Loucy (cell line): ENCODE measurements at regions not wholly inside any gene's neighbourhood (a gene's known extent, or its start where the extent isn't known, plus 50 kb on each side); places are given as distances from the start of the nearest gene placed in this dataset.

ENCODE experiments used
- H2AFZ ChIP-seq: fragments of 200-600 bp; sonication (generic); 2 replicates; pipeline ENCODE4 v1.6.0; 2016; ENCODE audit warnings: antibody characterized with exemption, mild to moderate bottlenecking, low read length, moderate library complexity
- H3F3A ChIP-seq: fragments of 200-600 bp; 2 replicates; pipeline ENCODE4 v1.6.0; 2016; ENCODE audit warnings: antibody characterized with exemption, low read depth, mild to moderate bottlenecking
- H3K27me3 ChIP-seq: fragments of 200-600 bp; sonication (generic); 2 replicates; pipeline ENCODE4 v1.6.1; 2014; ENCODE audit warnings: low read length, mild to moderate bottlenecking; ENCODE audit not compliant: insufficient read depth, poor library complexity, severe bottlenecking
- H3K36me3 ChIP-seq: fragments of 200-600 bp; sonication (generic); 2 replicates; pipeline ENCODE4 v1.6.1; 2016; ENCODE audit warnings: low read length; ENCODE audit not compliant: insufficient read depth
- H3K4me1 ChIP-seq: fragments of 200-600 bp; sonication (generic); 2 replicates; pipeline ENCODE4 v1.5.1; 2014; ENCODE audit warnings: low read length, mild to moderate bottlenecking; ENCODE audit not compliant: insufficient read depth, poor library complexity, severe bottlenecking
- H3K4me2 ChIP-seq: fragments of 200-600 bp; sonication (generic); 2 replicates; pipeline ENCODE4 v1.6.0; 2014; ENCODE audit warnings: antibody characterized with exemption, low read length, low read depth, mild to moderate bottlenecking; ENCODE audit not compliant: poor library complexity, severe bottlenecking
- H3K4me3 ChIP-seq: fragments of 200-600 bp; sonication (generic); 2 replicates; pipeline ENCODE4 v1.5.1; 2014; ENCODE audit warnings: low read length, mild to moderate bottlenecking, mixed read lengths; ENCODE audit not compliant: poor library complexity, severe bottlenecking
- H3K79me2 ChIP-seq: fragments of 200-600 bp; sonication (generic); 2 replicates; pipeline ENCODE4 v1.6.1; 2014; ENCODE audit warnings: low read length; ENCODE audit not compliant: insufficient read depth
- H3K9ac ChIP-seq: fragments of 200-600 bp; sonication (generic); 2 replicates; pipeline ENCODE4 v1.6.0; 2014; ENCODE audit warnings: mild to moderate bottlenecking, low read depth, low read length, moderate library complexity; ENCODE audit not compliant: poor library complexity, severe bottlenecking
- H3K9me2 ChIP-seq: fragments of 200-600 bp; sonication (generic); replicated peaks from 2 replicates; pipeline ENCODE4 v1.6.1; 2016; ENCODE audit warnings: low read depth, low read length, mixed read lengths
- H3K9me3 ChIP-seq: fragments of 200-600 bp; sonication (generic); 2 replicates; pipeline ENCODE4 v1.6.1; 2014; ENCODE audit warnings: mild to moderate bottlenecking, antibody characterized with exemption, low read length, low read depth; ENCODE audit not compliant: insufficient read depth
- H4K20me1 ChIP-seq: fragments of 200-600 bp; sonication (generic); 2 replicates; pipeline ENCODE4 v1.6.0; 2014; ENCODE audit warnings: antibody characterized with exemption, low read length, mild to moderate bottlenecking; ENCODE audit not compliant: insufficient read depth, poor library complexity, severe bottlenecking
- EZH2phosphoT487 ChIP-seq: fragments of 200-600 bp; IDR thresholded peaks from 2 replicates; pipeline ENCODE4 v1.6.1; 2018; ENCODE audit warnings: antibody characterized with exemption, mild to moderate bottlenecking, moderate library complexity, borderline replicate concordance
- TF ChIP-seq, protein P1 (sequence below): fragments of 200-600 bp; sonication (generic); conservative IDR thresholded peaks from 2 replicates; pipeline ENCODE4 v1.5.1; 2014; ENCODE audit warnings: mild to moderate bottlenecking, antibody characterized with exemption, low read length

DNA sequence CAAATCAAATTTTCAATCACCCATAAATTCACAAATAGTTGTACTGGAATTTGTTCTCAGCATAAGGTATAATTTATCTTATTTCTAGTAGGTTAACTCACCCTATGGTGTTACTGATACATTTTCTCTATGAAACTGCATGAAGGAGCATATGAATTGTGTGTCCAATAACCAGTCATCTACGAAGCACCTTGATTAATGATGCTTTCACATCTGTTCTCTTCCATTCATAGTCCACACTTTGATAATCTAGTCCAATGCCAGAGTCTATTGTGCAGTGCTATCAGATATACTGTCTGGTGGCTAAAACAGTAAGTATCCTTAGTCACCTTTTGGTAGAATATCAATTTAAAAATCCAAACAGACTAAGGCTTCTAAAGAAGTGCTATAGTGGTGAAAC lies 876.0 kb downstream of the RPS29 start:
- Histone ChIP-seq H3K9me3 (no peaks in the 10 kb centered on the region), H3K9me2 (no peaks in the 10 kb centered on the region), H2AFZ (no peak overlapping the region), H3F3A (no peaks in the 10 kb centered on the region), H3K79me2 (no peaks in the 10 kb centered on the region), H3K27me3 (no peaks in the 10 kb centered on the region), H3K4me3 (no peak overlapping the region), H3K4me2 (no peak overlapping the region), H3K4me1 (no peaks in the 10 kb centered on the region), H4K20me1 (no peaks in the 10 kb centered on the region), H3K9ac (no peak overlapping the region), H3K36me3 (no peaks in the 10 kb centered on the region)
- no peak for TF ChIP-seq EZH2phosphoT487
- TF ChIP-seq, protein P1, sequence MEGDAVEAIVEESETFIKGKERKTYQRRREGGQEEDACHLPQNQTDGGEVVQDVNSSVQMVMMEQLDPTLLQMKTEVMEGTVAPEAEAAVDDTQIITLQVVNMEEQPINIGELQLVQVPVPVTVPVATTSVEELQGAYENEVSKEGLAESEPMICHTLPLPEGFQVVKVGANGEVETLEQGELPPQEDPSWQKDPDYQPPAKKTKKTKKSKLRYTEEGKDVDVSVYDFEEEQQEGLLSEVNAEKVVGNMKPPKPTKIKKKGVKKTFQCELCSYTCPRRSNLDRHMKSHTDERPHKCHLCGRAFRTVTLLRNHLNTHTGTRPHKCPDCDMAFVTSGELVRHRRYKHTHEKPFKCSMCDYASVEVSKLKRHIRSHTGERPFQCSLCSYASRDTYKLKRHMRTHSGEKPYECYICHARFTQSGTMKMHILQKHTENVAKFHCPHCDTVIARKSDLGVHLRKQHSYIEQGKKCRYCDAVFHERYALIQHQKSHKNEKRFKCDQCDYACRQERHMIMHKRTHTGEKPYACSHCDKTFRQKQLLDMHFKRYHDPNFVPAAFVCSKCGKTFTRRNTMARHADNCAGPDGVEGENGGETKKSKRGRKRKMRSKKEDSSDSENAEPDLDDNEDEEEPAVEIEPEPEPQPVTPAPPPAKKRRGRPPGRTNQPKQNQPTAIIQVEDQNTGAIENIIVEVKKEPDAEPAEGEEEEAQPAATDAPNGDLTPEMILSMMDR = no peak

DNA sequence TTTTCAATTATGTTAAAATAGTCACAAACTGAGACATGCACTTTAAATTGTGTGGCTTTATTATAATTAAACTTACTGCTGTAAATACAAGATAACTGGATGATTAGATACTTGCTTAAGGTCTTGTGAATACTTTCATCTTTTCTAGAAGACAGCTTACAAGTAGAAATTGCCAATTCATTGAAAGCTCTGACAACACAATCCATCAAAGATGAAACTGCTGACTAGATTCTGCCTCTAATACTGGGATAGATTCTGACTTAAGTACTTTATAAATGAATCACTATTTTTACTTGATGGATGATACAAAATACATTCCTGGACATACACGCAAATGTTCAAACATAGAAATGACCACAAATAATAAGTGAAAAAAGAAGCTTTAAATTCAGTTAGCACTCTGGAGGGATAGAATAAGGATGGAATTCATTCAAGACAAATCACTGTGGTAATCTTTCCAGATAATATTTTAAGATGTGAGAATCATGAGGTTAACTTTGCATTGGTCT lies 876.8 kb downstream of the RPS29 start:
- Histone ChIP-seq H3K9me3 (no peaks in the 10 kb centered on the region), H3K4me3 (no peak overlapping the region), H3K36me3 (no peaks in the 10 kb centered on the region), H3K4me1 (no peaks in the 10 kb centered on the region), H3K9me2 (no peaks in the 10 kb centered on the region), H3K4me2 (no peak overlapping the region), H2AFZ (no peak overlapping the region), H3K27me3 (no peaks in the 10 kb centered on the region), H3K79me2 (no peaks in the 10 kb centered on the region), H3K9ac (no peak overlapping the region), H4K20me1 (no peaks in the 10 kb centered on the region), H3F3A (no peaks in the 10 kb centered on the region)
- no peak for TF ChIP-seq EZH2phosphoT487
- TF ChIP-seq, protein P1 = no peak

DNA sequence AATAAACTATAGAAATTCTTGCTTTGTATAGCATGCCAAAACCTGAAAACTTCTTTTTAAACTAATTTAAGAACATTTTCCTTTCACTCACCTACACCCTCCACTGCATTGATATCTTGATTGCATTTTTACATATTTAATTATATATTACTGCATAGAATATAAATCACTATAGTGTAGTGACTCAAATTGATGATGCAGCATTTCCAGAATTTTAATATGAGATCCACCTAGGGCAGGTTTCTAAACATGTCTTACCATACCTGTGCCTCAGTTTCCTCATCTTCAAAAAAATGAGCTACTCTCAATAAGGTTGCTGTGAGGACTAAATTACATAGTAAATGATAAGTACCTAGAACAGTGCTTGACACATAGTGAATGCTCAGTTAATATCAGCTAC lies 881.5 kb downstream of the RPS29 start:
- TF ChIP-seq EZH2phosphoT487 = no peak
- TF ChIP-seq, protein P1 = no peak
- Histone ChIP-seq H2AFZ (no peak overlapping the region), H3K4me2 (no peak overlapping the region), H3K79me2 (no peaks in the 10 kb centered on the region), H3K27me3 (no peaks in the 10 kb centered on the region), H3K36me3 (no peaks in the 10 kb centered on the region), H3K9ac (no peak overlapping the region), H3K9me3 (no peaks in the 10 kb centered on the region), H3K9me2 (no peaks in the 10 kb centered on the region), H4K20me1 (no peaks in the 10 kb centered on the region), H3F3A (no peaks in the 10 kb centered on the region), H3K4me3 (no peak overlapping the region), H3K4me1 (no peaks in the 10 kb centered on the region)
